ENCODE measurements at regions not wholly inside any gene's neighbourhood (a gene's known extent, or its start where the extent isn't known, plus 50 kb on each side); places are given as distances from the start of the nearest gene placed in this dataset.

DNA sequence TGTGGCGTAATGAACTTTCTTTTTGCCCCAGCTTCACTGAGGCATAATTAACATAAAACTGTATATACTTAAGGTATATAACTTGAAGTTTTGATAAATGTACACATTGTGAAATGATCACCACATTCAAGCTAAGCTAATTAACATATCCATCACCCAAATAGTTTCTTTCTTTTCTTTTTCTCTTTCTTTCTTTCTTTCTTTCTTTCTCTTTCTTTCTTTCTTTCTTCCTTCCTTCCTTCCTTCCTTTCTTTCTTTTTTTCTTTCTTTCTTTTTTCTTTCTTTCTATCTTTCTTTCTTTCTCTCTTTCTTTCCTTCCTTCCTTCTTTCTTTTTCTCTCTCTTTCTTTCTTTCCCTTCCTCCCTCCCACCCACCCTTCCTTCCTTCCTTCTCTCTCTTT, 62.5 kb downstream of the XCL1 start:
- DNase-seq = no peak
- Histone ChIP-seq H3K27ac (no peak overlapping the region), H3K9me3 (no peaks in the 10 kb centered on the region), H3K4me1 (peaks cover 0 to 19% (median 4%) of the 10 kb centered on the region in 4 donors), H3K4me3 (no peak overlapping the region), H3K36me3 (no peaks in the 10 kb centered on the region), H3K27me3 (no peaks in the 10 kb centered on the region)
- intact Hi-C loops (cut with DNase I; ENCODE audit: low total_unique reads) = no loop called here
- no peak for TF ChIP-seq CTCF (IDR thresholded peaks at IDR 0.05)
- TF ChIP-seq EP300 (IDR thresholded peaks at IDR 0.05) = no peak
- TF ChIP-seq POLR2A (IDR thresholded peaks at IDR 0.05) = no peak
- TF ChIP-seq POLR2AphosphoS5 (IDR thresholded peaks at IDR 0.05) = no peak
- 90 to 100% (median 98%) methylated on average over 1 of the region's 1 CpG for WGBS, 5 donors

GRCh38 chr1:168640182-168640581, 63.8 kb downstream of the XCL1 start:
- Histone ChIP-seq H3K27me3 (no peaks in the 10 kb centered on the region), H3K9me3 (no peaks in the 10 kb centered on the region), H3K4me1 (peaks cover 0 to 19% (median 4%) of the 10 kb centered on the region in 4 donors), H3K4me3 (no peak overlapping the region), H3K27ac (no peak overlapping the region), H3K36me3 (no peaks in the 10 kb centered on the region)
- no peak for DNase-seq
- WGBS, 5 donors = 87 to 96% (median 95%) methylated on average over 1 of the region's 1 CpG
- intact Hi-C loops (cut with DNase I; ENCODE audit: low total_unique reads) = no loop called here
- no peak for TF ChIP-seq POLR2A (IDR thresholded peaks at IDR 0.05)
- TF ChIP-seq EP300 (IDR thresholded peaks at IDR 0.05) = no peak
- TF ChIP-seq CTCF (IDR thresholded peaks at IDR 0.05) = no peak
- TF ChIP-seq POLR2AphosphoS5 (IDR thresholded peaks at IDR 0.05) = no peak

DNA sequence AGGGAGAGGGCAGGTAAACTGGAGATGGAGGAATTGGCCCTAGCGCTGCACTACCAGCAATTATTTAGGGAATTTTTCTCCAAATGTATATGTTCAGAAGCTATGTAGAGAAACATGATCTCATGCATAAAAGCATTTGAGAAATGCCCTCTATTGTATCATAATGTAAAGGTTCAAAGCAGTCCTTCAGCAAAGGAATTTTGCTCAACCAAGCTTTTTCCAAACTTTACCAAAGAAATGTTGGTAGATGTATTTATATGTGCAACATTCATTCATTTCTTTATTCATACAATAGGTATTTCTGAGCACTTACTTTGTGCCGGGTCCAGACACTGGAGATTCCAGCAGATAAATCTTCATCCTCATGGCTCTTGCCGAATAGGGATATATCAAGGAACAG, 64.4 kb downstream of the XCL1 start:
- TF ChIP-seq POLR2A (IDR thresholded peaks at IDR 0.05) (no peak), CTCF (IDR thresholded peaks at IDR 0.05) (no peak), EP300 (IDR thresholded peaks at IDR 0.05) (no peak), POLR2AphosphoS5 (IDR thresholded peaks at IDR 0.05) (no peak)
- intact Hi-C loops (cut with DNase I; ENCODE audit: low total_unique reads) = no loop called here
- no peak for DNase-seq
- Histone ChIP-seq H3K9me3 (no peaks in the 10 kb centered on the region), H3K27me3 (no peaks in the 10 kb centered on the region), H3K36me3 (no peaks in the 10 kb centered on the region), H3K27ac (no peak overlapping the region), H3K4me1 (peaks cover 0 to 13% (median 4%) of the 10 kb centered on the region in 4 donors), H3K4me3 (no peak overlapping the region)
- WGBS, 5 donors = 91 to 100% (median 96%) methylated on average over 3 of the region's 3 CpGs

GRCh38 chr1:168643152-168643551, 66.7 kb downstream of the XCL1 start:
- TF ChIP-seq POLR2AphosphoS5 (IDR thresholded peaks at IDR 0.05) = no peak
- no peak for TF ChIP-seq EP300 (IDR thresholded peaks at IDR 0.05)
- no peak for TF ChIP-seq POLR2A (IDR thresholded peaks at IDR 0.05)
- TF ChIP-seq CTCF (IDR thresholded peaks at IDR 0.05) = no peak
- WGBS, 5 donors = 60 to 97% (median 89%) methylated on average over 2 of the region's 2 CpGs
- DNase-seq = no peak
- Histone ChIP-seq H3K27me3 (no peaks in the 10 kb centered on the region), H3K4me3 (no peak overlapping the region), H3K36me3 (no peaks in the 10 kb centered on the region), H3K27ac (no peak overlapping the region), H3K9me3 (no peaks in the 10 kb centered on the region), H3K4me1 (no peaks in the 10 kb centered on the region)
- intact Hi-C loops (cut with DNase I; ENCODE audit: low total_unique reads) = no loop called here

Data from stomach (tissue), 8 donors.